GM20000 (cell line): ENCODE measurements at regions not wholly inside any gene's neighbourhood (a gene's known extent, or its start where the extent isn't known, plus 50 kb on each side); places are given as distances from the start of the nearest gene placed in this dataset.
A peak's percentile ranks its signal among the peaks of the same experiment; 100 is the strongest.
"Not testable (repeated sequence)": the region's sequence is repeated elsewhere in the genome, so short reads cannot be mapped to it uniquely, and the experiment has no call there.

Experiments used
- DNase-seq: peaks from one replicate; pipeline ENCODE4 v3.0.0; 2012; ENCODE audit warnings: low spot score
- TF ChIP-seq, protein P1 (sequence below): IDR thresholded peaks from 2 replicates; pipeline ENCODE4 v1.5.1; 2012; ENCODE audit warnings: mild to moderate bottlenecking, control low read depth; ENCODE audit errors: extremely low read depth, missing control alignments

DNA sequence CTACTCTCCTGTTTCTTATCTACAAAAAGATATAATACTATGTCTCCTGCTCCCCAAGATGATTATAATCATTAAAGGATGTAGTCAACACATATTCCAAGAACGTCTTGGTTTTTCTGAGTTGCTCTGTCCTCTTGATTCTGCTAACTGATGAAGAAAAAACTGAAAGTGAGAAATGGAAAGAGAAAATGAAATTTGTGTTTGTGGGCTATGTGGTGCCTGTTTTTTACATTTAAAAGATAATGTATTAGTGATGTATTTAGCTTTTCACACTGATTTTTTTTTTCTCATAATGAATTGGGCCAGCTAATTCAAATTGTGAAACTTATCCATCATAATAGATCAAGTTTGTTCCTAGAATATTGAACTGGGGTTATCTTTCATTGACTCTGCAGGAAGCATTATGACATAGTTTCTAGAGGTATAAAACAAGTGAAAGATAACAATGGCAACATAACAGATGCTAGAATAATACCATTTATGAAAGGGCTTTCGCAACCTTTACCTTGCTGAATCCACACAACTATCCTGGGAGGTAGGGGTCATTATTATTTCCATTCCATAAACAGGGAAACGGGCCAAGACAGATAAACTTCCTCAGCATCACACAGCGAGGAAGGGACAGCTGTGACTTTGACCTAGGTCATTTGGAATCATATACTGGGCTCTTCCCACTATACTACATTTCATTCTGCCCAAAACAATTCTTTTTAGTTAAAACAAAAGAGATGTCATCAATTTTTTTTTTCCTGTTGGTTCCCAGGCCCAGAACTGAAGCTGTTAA is 336.7 kb downstream of the GJA1 start:
- peak; percentile 24 for DNase-seq
- TF ChIP-seq, protein P1, sequence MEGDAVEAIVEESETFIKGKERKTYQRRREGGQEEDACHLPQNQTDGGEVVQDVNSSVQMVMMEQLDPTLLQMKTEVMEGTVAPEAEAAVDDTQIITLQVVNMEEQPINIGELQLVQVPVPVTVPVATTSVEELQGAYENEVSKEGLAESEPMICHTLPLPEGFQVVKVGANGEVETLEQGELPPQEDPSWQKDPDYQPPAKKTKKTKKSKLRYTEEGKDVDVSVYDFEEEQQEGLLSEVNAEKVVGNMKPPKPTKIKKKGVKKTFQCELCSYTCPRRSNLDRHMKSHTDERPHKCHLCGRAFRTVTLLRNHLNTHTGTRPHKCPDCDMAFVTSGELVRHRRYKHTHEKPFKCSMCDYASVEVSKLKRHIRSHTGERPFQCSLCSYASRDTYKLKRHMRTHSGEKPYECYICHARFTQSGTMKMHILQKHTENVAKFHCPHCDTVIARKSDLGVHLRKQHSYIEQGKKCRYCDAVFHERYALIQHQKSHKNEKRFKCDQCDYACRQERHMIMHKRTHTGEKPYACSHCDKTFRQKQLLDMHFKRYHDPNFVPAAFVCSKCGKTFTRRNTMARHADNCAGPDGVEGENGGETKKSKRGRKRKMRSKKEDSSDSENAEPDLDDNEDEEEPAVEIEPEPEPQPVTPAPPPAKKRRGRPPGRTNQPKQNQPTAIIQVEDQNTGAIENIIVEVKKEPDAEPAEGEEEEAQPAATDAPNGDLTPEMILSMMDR = no peak

DNA sequence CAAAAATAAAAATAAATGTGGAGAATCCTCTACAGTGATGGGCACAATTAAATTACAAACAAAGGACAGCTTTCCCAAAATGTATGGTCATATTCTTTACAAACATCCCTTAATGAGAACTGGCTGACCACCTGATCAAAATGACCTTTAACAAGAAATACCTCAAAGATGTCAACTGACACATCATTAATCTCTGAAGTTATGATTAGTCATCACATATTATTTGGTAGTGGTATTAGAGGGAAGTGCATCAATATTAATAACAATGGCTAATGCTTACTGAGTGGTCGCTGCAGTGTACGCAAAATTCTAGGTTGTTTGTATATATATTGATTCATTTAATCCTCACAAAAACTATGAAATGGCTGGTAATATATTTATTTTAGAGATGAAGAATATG is 340.6 kb downstream of the GJA1 start:
- DNase-seq = no peak
- TF ChIP-seq, protein P1 = no peak

DNA sequence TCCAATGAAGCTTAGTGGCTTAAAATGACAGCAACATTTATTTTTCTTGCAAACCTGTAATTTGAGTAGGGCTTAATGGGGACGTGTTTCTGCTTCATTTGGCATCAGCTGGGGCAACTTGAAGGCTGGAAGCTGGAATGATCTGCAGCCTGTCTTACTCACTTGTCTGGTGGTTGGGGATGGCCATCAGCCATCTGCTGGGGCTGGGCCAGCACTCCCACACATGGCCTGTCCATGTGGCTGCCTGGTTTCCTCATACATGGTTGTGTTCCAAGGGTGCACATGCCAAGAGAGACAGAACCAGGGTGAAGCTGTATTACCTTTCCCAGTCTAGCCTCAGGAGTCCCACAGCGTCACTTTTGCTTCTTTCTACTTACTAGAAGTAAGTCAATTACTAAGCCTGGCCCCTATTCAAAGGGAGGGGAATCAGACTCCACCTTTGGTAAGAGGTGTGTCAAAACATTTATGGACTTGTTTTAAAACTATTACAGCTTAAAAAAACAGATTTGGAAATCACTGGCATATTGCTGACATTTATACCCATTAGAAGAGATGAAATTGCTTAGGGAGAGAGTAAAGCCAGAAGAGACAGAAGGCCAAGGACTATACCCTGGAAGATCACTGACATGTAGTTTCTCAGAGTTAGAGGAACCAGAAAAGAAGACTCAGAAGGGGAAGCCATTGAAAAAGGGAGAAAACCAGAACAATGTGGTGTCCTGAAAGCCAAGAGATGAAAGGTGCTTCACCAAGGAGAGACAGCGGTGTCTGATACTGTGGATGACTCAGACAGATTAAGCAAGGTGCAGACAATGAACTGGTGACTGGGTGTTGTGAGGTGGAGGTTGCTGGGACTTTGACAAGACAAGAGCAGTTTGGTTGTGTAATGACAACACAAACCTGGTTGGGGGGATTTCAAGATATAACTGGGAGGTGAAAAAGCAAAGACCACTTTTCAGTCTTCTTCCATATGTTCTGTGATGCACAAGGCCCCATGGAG is 345.2 kb downstream of the GJA1 start:
- no peak for DNase-seq
- TF ChIP-seq, protein P1 = no peak

DNA sequence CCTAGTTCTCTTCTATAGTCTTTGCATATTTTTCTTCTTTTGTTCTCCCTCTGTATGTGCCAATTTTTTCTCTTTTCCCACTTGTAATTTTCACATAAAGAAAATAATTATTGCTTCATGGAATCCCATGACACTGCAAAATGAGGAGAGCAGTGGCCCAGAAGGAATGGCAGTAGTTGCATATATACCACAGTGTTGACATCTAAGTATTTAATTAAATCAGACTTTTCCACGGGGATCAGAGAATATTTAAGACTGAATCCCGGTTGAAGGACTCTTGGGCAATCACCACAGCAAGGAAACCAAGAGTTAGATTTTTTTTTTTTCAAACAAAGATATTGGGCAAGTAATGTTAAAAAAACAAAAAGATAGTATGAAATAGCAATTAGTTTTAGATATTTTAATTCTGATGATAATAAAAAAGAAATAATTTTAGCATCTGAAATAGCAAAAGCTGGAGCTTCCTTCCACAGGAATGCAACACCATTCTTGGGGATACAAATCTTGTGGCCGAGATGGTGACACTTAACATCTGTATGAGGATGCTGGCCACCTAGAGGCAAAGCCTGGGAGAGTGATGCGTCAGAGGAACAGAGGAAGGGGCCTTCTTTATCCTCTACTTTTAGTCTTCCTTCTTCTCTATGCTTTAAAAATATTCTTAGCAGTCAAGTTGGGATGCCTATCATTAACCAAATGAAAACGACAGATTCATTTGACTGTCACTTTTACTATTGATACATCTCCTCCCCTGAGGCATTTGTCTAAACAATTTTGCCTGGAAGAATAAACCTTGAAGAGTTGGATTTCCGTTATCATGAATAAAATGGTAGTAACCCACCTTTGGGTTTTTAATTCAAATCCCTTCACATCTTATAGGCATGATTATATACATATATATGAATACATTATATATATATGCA is 356.2 kb downstream of the GJA1 start:
- TF ChIP-seq, protein P1 = no peak
- DNase-seq = no peak

DNA sequence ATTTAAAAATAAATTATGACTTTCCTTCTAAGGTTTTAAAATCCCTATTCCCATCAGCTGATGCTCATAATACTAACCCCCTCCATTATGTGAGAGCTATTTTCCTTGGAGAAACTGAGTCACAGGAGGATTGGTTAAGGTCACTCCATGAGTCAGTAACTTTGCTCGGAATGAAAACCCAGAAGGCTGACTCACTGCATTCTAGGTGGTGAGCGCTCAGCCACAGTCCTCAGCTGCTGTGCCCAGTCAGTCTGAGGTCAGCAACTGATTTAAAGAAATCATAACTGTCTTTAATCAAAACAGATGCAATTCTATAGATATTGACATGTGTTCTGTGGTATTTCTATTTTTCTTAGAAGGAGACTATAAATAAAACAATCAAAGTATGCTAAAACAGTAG is 359.2 kb downstream of the GJA1 start:
- no peak for DNase-seq
- TF ChIP-seq, protein P1 = no peak

DNA sequence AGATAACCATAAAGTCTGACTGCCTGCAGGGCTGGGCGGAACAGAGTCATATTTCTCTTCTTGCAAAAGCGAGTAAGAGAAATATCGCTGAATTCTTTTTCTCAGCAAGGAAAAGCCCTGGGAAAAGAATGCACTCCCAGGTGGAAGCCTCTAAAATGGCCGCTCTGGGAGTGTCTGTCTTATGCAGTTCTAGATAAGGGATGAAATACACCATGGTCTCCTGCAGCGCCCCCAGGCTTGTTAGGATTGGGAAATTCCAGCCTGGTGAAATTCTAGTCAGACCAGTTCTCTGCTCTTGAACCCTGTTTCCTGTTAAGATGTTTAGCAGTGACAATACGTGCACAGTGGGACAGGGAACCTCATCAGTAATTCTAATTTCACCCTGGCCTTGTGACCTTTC is 362.2 kb downstream of the GJA1 start:
- DNase-seq = not testable (repeated sequence)

DNA sequence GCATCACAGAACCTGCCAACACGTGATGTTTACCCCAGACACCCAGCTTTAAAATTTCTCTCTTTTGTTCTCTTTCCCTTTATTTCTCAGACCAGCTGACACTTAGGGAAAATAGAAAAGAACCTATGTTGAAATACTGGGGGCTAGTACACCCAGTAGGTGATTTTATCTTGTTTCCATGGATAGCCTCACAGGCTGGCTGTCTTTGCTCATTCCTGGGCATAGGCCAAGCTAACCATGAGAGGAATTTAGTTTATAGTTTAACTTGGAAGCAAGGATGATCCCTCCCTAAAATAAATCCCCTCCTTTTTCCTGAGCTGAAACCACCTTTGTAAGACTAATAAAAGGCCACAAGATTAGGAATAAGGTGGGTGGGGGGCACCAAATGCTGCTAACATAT is 362.7 kb downstream of the GJA1 start:
- DNase-seq = not testable (repeated sequence)

DNA sequence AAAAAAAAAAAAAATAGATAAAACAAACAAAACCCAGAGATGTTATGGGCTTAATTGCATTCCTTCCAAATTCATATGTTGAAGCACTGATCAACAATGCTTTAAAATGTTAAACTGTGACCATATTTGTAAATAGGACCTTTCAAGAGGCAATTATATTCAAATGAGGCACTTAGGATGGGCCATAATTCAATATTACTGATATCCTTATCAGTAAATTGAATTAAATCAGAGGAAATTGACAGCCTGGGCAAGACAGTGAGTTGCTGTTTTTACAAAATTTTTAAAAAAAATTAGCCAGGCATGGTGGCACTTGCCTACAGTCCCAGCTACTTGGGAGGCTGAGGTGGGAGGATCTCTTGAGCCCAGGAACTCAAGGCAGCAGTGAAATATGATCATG is 364.1 kb downstream of the GJA1 start:
- DNase-seq = no peak
- TF ChIP-seq, protein P1 = no peak
